ENCODE measurements at regions not wholly inside any gene's neighbourhood (a gene's known extent, or its start where the extent isn't known, plus 50 kb on each side); places are given as distances from the start of the nearest gene placed in this dataset.

- DNase-seq = peak; percentile 17
- ATAC-seq (ENCODE audit: poor library complexity) = no peak
- intact Hi-C loops (cut with DNase I) = no loop called here
Measured at GRCh38 chr22:49618677-49618953, 209.1 kb downstream of the BRD1 start.

DNA sequence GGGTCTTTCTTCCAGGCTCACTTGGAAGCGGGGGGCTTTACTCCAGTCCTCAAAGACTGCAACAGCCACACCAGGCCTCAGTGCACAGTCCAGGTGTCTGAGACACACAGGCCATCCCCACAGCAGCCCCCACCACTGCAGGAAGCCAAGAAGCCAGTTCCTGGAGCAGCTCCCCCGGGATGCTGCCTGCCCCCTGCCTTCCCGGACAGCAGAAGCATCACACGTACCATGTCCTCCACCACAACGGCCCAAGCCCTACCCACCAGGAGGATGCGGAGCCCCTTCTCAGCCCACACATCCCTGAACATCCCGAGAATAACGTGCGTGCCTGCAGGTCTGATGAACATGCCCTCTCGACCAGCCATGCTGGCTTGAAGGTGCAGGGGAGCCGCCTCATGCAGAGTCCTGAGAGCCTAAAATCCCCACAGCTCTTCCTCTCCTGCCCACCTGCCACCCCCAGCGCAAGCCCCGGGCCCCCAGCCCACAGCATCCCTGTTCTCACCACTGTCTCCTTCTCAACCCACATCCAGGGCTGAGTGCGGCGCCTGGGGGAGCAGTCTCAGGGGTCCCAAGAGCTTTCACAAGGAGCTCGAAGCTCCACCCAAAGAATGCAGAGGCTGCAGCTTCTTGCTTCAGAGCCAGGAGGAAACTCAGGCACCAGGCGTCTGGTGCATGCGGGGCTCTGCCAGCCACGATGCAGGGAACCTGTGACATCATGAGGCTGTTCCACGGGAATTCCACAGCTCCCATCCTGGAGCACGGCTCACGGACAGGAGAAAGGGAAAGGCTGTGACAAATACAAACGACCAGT, 209.6 kb downstream of the BRD1 start:
- intact Hi-C loops (cut with DNase I) = no loop called here
- peak; percentile 16 for DNase-seq
- no peak for ATAC-seq (ENCODE audit: poor library complexity)

DNA sequence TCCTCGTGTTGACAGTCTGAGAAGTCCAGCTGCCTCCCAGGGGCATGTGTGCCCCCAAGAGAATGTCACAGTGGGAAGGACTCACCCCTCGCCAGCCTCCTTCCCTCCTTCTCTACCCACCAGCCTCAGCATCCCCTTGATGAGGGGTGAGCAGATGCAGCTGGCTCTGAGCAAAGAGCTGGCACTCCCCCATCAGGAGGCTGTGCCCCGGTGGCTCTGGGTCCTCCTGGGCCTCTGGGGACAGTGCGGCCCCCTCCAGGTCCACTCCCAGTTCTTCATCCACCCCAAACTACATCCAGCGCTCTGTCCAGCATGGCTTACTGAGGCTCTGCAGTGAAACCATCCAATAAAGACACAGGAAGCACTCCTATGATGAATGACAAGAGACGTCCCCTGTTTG, 210.4 kb downstream of the BRD1 start:
- intact Hi-C loops (cut with DNase I) = no loop called here
- ATAC-seq (ENCODE audit: poor library complexity) (no peak), DNase-seq (peak; percentile 9)

DNA sequence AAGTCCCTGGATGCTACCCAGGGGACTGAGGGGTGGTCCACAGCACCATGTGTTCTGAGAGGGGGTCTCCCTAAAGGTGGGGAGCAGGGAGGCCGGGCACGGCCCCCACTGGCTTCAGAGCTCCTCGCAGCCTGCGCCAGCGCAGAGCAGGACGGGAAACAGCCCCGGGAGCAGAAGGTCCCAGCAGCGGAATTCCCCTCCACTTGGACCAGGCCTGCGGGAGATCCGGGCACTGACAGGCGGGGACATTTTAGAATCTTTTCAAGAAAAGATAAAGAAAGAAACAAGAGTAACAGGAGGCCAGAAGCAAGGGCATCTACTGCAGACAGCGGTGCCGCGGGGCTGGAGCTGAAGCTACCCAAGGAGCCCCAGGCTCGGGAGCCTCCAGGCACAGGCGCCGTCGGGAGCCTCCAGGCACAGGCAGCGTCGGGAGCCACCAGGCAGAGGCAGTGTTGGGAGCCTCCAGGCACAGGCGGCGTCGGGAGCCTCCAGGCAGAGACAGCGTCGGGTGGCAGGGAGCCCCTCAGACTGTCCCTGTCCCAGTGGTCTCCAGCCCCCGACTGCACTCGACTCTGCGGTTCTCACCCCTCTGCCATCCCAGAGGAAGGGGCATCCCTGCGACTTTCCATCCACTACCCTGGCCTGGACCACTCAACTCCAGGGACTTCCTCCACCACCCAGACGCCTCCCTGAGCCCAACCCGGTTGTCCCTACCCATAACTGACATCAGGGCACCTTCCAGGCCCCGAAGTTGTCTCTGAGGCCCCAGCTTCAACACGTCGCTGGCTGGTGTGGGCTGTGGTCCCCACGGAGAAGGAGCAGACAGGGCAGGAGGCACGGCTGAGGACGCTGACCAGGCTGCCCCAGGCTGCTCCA, 211.1 kb downstream of the BRD1 start:
- ATAC-seq (ENCODE audit: poor library complexity) (no peak), DNase-seq (peak; percentile 22)
- intact Hi-C loops (cut with DNase I) = no loop called here

- DNase-seq (peak; percentile 32), ATAC-seq (ENCODE audit: poor library complexity) (no peak)
- intact Hi-C loops (cut with DNase I) = no loop called here
Measured at GRCh38 chr22:49614966-49615965, 212.4 kb downstream of the BRD1 start.

GRCh38 chr22:49613511-49614270, 214.0 kb downstream of the BRD1 start:
- ATAC-seq (ENCODE audit: poor library complexity) (no peak), DNase-seq (no peak)
- intact Hi-C loops (cut with DNase I) = no loop called here

DNA sequence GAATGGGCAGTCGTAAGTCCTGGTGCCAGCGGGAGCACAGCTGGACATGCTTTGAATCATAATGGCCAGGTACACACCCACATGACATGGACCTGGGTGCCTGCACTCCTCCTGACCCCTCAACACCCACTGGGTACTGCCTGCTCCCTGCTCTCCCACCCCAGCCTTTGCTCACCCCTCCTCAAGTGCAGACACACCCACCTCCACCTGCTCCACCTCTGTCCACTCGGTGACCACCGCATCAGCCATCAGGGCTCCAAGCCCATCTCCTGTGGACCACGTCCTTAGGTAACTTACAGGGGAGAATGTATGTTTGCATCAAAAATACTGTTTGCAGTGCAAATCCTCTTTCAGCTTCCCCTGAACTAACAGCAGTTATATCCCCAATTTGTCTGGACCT, 214.6 kb downstream of the BRD1 start:
- intact Hi-C loops (cut with DNase I) = no loop called here
- DNase-seq = no peak
- ATAC-seq (ENCODE audit: poor library complexity) = no peak

GRCh38 chr22:49609207-49609876, 218.3 kb downstream of the BRD1 start:
- DNase-seq = peak; percentile 38
- intact Hi-C loops (cut with DNase I) = no loop called here
- ATAC-seq (ENCODE audit: poor library complexity) = no peak

DNA sequence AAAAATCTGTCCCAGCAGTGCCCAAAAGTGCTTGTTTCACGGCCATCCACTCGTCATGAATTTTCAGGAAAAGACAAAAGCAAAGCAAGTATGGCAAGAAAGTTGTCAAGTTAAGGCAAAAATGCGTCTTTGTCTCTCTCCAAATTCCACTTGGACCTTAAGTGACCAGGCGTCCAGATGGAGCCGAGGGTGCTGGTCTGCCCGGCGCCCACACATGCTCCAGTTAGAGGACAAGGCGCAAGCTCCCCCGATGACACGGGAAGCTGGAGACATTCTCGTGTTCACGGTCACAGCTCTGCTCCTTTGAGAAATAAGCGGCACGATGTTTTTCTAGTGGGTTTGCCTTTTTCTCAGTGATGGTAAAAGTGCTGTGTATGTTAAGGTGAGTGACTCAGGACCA, 219.0 kb downstream of the BRD1 start:
- no peak for ATAC-seq (ENCODE audit: poor library complexity)

GRCh38 chr22:49608228-49608627, 219.4 kb downstream of the BRD1 start:
- intact Hi-C loops (cut with DNase I) = no loop called here
- DNase-seq = no peak
- ATAC-seq (ENCODE audit: poor library complexity) = no peak

More for the DNA sequence above, 219.0 kb downstream of the BRD1 start:
- no peak for DNase-seq
- intact Hi-C loops (cut with DNase I) = no loop called here

DNA sequence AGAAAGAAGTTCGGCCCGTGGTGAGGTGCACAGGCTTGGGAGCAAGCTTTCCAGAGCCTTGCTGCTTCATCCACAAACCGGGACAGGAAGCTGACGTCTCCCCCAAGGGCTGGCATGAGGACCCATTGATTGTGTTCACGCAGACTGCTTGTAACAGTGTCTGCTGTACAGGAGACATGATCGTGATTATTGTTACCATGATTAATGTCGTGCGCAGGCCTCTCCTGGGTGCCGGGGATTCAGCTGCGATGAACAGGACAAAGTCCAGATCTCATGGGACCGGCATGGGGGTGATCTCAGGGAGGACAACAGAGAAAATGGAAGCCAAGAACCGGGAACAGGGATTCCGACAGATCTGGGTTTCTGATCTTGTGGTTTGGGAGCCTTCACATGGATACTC, 219.9 kb downstream of the BRD1 start:
- no peak for ATAC-seq (ENCODE audit: poor library complexity)
- intact Hi-C loops (cut with DNase I) = no loop called here
- no peak for DNase-seq

GRCh38 chr22:49606562-49607290, 220.9 kb downstream of the BRD1 start:
- intact Hi-C loops (cut with DNase I) = no loop called here
- no peak for ATAC-seq (ENCODE audit: poor library complexity)
- no peak for DNase-seq

- DNase-seq = no peak
- intact Hi-C loops (cut with DNase I) = no loop called here
- no peak for ATAC-seq (ENCODE audit: poor library complexity)
Measured at GRCh38 chr22:49604732-49605302, 222.9 kb downstream of the BRD1 start.

DNA sequence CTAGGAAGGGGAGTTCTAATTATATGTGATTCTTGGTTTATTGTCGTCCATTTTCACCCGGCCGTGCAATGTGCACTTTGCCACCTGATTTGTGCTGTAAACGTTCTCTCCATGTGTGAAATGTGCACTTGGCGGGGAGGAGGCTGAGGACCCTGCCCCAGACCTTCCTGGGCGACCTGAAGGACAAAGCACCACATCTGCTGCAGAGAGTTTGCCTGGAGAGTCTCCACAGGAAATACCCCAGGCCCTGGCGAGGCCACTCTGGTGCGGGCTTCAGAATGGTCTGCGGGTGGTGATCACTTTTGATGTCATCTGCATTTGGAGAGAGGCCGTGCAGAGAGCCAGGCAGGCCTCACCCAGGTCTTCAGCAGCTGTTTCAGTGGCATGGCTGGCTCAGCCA, 224.7 kb downstream of the BRD1 start:
- ATAC-seq (ENCODE audit: poor library complexity) (no peak), DNase-seq (no peak)
- intact Hi-C loops (cut with DNase I) = no loop called here

DNA sequence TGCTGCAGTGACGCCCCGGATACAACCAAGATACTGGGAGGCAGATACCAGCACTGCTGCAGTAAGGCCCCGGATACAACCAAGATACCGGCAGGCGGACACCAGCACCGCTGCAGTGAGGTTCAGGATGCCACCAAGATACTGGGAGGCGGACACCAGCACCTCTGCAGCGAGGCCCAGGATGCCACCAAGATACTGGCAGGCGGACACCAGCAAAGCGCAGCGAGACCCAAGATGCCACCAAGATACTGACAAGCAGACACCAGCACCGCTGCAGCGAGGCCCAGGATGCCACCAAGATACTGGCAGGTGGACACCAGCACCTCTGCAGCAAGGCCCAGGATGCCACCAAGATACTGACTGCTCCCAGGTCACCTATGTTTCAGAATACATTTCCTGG, 225.2 kb downstream of the BRD1 start:
- ATAC-seq (ENCODE audit: poor library complexity) (no peak), DNase-seq (no peak)
- intact Hi-C loops (cut with DNase I) = no loop called here

DNA sequence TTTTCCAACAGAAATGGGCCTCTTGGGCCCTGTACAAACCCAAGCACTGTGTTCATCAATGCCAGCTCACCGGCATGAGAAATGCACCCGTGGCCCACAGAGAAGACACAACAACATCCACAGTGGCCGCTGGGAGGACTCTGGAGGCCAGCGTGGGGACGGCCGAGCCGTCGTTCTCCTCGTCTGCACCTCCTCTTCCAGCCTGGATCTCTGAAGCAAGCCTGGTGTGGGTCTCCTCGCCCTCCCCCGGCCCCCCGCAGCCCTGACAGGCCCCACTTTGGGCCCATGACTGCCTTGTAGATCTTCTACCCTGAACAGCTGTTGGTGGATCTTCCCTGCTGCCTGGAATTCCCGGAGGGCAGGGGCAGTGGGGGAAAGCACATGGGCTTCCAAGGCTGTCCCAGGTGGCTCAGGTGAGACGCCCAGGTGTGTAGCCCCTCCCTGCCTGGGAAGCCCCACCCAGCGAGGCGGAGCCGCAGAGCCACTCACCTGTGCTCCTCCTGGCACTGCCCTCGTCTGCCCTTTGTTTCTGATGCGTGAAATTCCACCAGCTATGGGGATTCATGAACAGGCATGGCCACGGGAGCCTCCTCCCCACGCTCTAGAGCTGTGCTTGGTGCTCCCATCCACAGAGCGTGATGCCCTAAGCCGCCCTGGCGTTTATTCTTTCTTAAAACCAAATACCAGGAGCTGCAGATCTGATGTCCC, 225.9 kb downstream of the BRD1 start:
- DNase-seq (no peak), ATAC-seq (ENCODE audit: poor library complexity) (no peak)
- intact Hi-C loops (cut with DNase I) = no loop called here
